ENCODE measurements at regions not wholly inside any gene's neighbourhood (a gene's known extent, or its start where the extent isn't known, plus 50 kb on each side); places are given as distances from the start of the nearest gene placed in this dataset.
"Not testable (repeated sequence)": the region's sequence is repeated elsewhere in the genome, so short reads cannot be mapped to it uniquely, and the experiment has no call there.

DNA sequence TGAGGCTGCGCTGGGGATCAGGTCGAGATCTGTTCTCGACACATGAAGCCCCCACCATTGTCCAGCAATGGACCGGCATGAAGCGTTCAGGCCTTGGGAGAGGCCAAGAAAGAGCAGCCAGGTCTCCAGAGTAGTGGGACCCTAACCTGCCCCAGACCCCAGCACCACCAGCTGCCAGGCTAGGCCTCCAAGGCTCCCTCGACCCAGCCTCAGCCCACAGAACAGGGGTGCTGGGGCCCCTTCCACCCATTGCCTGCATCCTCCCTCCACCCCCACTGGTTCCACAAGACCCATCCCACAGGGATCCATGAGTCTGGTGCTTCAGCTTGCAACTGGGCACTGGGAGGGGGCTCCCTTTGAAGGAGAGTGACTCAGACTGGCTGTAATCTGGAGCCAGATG lies 120.3 kb downstream of the TUBA3C start:
- no peak for DNase-seq

GRCh38 chr13:19060311-19061002 lies 121.2 kb downstream of the TUBA3C start:
- DNase-seq, result no peak

DNA sequence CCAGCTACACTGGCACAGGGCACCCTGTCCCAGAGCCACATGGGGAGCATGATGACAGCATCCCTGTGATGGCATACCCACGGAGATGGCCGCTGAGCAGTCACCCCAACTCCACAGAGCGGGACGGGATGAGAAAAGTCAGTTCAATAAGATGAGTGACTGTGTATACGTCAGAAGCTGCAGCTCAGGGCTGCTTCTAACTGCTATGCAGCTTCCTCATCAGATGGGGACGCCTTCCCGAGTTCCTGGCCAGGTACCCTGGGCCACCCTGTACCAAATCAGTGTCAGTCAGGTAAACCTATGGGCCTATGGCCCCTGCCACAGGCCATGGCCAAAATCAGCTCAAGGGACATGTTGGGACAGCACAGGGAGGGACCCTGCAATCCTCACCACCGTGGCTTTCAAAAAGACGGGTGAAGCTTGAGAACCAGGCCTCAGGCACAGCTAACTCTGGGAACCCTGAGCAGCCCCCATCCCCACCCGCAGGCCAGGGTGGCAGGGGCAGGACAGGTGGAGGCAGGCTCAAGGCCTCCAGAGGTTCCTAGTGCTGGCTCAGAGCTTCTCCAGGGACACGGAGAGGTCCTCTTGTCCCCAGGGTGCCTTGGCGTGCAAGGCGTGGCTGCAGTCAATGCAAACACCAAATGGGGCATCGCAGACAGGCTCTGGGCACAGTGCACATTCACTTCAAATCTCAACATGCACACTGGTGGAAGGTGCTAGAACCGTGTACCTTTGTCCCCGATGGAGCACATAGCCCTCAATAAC lies 122.4 kb downstream of the TUBA3C start:
- DNase-seq, result no peak

GRCh38 chr13:19058566-19058965 lies 123.1 kb downstream of the TUBA3C start:
- DNase-seq, result no peak

DNA sequence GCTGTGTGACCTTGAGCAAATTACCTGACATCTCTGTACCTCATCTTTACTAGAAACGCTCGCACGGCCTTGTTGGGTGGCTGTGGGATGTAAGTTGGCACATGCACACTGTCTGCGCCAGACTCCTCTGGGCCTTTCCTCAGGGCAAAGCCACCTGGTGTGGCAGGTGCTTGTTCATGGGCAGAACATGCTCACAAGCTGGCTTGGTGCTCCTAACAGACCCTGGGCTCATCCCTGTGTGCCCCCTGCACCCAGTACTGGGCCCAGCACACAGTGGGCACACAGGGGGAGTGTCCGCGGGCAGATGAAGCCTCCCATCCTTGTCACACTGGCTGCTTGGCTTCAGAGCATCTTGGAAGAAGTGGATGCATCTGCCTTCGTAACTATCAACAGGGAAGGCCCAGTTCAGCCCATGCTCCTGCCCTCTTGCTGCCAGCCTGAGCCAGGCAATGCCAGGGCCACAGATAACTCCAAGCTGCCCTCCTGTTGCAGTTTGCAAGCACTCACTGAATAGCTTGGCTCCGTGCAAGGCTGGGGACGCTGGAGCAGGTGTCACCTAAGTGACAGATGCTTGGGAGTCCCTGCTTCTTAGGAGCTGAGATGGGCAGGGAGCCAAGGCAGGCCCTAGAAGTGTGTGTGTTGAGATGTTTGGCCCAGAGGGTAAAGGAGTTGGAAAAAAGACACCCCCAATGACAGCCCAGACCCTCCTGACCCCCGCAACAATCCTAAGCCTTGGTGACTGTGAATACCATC lies 123.9 kb downstream of the TUBA3C start:
- no peak for DNase-seq

DNA sequence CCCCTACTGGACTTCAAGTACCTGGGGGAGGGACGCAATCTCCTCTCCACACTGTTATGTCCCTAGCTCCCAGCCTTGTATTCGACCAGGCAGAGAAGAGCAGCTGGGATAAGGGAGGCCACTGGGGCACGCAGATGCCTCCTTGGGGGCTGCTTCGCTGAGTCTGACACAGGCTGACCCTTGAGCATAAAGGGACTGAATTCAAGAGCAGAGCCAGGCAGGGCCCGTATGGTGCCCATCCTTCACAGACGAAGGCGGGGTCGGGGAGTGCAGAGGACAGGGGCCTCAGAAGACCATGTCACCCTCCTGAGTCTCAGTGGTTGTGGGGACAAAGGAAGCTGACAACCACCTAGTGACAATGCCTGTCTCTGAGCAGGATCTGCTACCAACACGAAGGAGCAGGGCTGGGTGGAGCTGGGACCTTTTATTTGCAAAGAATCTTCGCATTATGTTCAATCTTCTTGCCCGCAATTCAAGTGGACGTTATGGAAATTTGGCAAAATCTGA lies 124.6 kb downstream of the TUBA3C start:
- DNase-seq, result no peak

DNA sequence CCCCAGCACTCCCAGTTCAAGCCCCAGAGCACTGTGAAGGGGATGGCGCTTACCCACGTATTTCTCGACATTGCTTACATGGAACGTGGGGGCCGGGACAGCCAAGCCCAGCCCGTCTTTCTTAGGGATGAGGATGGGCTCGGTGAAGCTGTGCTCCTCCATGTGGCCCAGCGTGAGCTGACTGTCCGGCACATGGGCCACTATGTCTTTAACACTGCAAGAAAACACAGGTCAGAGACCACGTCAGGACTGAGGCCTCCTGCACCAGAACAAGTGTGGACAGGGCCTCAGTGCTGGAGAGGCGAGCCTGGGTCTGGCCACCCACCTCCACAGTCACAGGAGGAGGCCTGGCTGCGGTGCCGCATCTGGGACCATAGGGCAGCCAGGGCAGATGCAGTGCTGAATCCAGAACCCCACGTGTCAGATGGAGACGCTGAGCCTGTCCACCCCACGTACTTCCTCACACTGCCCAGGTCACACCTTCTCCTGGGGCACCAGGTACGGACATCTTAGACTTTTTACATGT lies 125.2 kb downstream of the TUBA3C start:
- no peak for DNase-seq

- no peak for DNase-seq
Measured at GRCh38 chr13:19055611-19056010, 126.0 kb downstream of the TUBA3C start.

- no peak for DNase-seq
Measured at GRCh38 chr13:19053561-19053960, 128.1 kb downstream of the TUBA3C start.

GRCh38 chr13:19052931-19053330 lies 128.7 kb downstream of the TUBA3C start:
- no peak for DNase-seq

DNA sequence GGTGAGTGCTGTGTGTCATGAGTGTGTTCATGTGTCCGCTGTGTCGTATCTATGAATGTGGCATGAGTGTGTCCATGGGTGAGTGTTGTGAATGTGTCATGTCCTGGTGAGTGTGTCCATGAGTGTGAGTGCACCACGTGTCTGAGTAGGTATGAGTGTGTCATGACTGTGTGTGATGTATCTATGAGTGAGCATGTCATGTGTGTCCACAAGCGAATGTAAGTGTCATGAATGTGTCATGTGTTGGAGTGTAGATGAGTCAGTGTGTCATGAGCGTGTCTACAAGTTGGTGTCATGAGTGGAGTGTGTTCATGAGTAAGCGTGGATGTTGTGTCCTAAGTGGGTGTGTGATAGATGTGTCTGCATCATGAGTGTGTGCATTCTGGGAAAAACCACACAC lies 129.4 kb downstream of the TUBA3C start:
- no peak for DNase-seq

GRCh38 chr13:19050901-19051300 lies 130.7 kb downstream of the TUBA3C start:
- no peak for DNase-seq

DNA sequence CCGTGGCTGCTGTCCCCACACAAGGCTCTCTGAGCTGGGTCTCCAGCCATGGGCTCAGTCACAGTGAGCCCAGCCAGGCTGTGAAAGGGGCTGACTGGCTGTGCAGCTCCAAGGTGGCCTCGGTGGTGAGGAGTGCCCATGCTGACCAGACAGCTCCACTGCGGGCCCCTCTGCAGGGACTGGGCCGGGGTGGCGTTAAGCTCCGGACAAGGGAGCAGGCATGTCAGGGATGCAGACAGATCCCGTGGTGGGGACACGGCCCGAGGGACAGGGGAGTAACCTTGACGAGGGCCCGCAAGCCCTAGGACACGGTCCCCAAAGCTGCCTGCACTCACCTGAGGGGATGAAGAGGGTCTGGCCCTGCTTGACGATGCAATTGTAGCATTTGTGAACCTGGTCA lies 132.0 kb downstream of the TUBA3C start:
- not testable (repeated sequence) for DNase-seq

DNA sequence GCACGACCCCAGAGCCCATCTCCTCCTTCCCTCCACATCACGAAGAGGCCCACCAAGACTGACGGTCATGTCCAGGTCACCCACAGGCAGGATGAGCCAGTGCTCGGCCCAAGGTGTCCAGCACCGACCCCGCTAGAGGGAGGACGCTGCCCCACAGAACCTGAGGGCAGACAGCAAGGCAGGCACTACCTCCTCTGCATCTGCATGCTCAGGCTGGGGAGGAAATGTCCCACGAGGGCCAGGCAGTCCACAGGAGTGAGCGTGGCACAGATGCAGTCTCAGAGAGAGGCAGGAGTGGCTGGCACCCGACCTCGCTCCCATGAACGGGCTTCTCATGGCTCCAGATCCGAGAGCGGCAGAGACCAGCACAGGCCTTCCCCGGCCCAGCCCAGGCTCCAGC lies 133.2 kb downstream of the TUBA3C start:
- no peak for DNase-seq

DNA sequence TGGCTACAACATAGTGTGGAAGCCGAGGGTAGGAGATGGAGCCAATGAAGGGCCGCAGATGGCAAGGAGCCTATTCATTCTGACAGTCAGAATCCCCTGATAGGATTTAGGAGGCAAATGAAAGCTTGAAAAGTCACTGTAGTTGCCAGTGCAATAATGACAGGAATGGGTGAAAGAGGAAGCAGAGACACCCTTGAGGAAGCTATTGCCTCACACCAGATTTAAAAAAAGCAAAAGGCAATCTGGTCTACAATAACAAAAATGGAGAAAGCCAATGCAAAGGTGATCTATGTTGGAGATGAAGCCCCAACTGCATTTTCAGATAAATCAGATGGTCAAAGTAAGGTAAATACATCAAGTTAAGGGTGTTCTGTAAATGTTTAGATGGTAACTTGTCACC lies 158.5 kb downstream of the TUBA3C start:
- no peak for DNase-seq

DNA sequence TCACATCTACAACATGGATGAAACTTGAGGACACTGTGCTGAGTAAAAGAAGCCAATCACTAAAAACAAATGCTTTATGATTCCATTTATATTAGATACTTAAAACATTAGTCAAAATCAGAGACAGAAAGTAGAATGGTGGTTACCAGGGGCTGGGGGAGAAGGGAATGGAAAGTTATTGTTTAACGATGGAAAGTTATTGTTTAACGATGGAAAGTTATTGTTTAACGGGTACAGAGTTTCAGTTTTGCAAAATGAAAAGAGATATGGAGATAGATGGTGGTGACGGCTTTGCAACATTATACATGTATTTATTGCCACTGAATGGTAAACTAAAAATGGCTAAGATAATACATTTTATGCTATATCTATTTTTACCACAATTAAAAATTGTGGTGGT lies 160.6 kb downstream of the TUBA3C start:
- no peak for DNase-seq

GRCh38 chr13:18998389-18998788 lies 183.2 kb downstream of the TUBA3C start:
- no peak for DNase-seq

GRCh38 chr13:18996627-18997051 lies 185.0 kb downstream of the TUBA3C start:
- DNase-seq, result no peak

DNA sequence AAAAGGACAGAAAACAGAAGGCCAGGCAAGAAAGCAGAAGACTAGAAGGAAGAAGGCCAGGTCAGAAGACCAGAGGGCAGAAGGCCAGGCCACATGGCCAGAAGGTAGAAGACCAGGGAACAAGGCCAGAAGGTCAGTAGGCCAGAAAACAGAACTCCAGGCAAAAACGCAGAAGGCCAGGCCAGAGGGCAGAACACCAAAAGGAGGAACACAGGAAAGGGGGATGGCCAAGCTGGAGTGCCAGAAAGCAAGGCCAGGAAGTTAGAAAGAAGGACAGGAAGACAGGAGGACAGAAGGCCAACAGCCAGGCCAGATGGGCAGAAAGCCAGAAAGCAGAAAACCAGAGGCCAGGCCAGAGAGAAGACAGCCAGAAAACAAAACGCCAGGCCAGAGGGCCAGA lies 185.4 kb downstream of the TUBA3C start:
- DNase-seq, result no peak

- DNase-seq, result no peak
Measured at GRCh38 chr13:18995259-18995873, 186.3 kb downstream of the TUBA3C start.

GRCh38 chr13:18993884-18994660 lies 187.6 kb downstream of the TUBA3C start:
- DNase-seq, result no peak

DNA sequence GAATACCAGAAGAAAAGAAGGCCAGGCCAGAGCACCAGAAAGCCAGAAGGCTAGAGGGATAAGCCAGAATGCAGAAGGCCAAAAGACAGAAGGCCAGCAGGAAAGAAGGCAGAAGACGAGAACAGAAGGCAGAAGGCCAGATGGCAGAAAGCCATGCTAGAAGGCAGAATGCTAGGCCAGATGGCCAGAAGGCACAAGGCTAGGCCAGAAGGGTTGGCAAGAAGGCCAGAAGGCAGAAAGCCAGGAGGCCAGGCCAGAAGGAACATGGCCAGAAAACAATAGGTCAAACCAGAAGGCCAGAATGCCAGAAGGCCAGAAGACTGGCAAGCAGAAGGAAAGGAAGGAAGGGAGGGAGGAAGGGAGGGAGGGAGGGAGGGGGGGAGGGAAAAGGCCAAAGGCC lies 188.8 kb downstream of the TUBA3C start:
- DNase-seq, result no peak

Data from NCI-H1930 (cell line).